BE2C (cell line): ENCODE measurements at regions not wholly inside any gene's neighbourhood (a gene's known extent, or its start where the extent isn't known, plus 50 kb on each side); places are given as distances from the start of the nearest gene placed in this dataset.

Source experiments
- DNase-seq: peaks from one replicate; pipeline ENCODE4 v3.0.0-alpha.2; 2020
- H3K27me3 ChIP-seq: fragments of 250-450 bp; sonication (Bioruptor Pico); 2 replicates; pipeline ENCODE4 v1.5.1; 2020; ENCODE audit warnings: mild to moderate bottlenecking
- H3K36me3 ChIP-seq: fragments of 250-450 bp; sonication (Bioruptor Pico); 2 replicates; pipeline ENCODE4 v1.5.1; 2020; ENCODE audit warnings: mild to moderate bottlenecking
- H3K4me1 ChIP-seq: fragments of 250-450 bp; sonication (Bioruptor Pico); 2 replicates; pipeline ENCODE4 v1.5.1; 2020
- H3K4me3 ChIP-seq: 2 replicates; pipeline ENCODE4 v1.5.1; 2011; ENCODE audit warnings: low read depth, low read length
- H3K9me3 ChIP-seq: fragments of 250-450 bp; sonication (Bioruptor Pico); 2 replicates; pipeline ENCODE4 v1.5.1; 2020
- TF ChIP-seq, protein P1 (sequence below): IDR thresholded peaks from 2 replicates; pipeline ENCODE4 v1.5.1; 2012; ENCODE audit warnings: mild to moderate bottlenecking, low read depth, low read length

DNA sequence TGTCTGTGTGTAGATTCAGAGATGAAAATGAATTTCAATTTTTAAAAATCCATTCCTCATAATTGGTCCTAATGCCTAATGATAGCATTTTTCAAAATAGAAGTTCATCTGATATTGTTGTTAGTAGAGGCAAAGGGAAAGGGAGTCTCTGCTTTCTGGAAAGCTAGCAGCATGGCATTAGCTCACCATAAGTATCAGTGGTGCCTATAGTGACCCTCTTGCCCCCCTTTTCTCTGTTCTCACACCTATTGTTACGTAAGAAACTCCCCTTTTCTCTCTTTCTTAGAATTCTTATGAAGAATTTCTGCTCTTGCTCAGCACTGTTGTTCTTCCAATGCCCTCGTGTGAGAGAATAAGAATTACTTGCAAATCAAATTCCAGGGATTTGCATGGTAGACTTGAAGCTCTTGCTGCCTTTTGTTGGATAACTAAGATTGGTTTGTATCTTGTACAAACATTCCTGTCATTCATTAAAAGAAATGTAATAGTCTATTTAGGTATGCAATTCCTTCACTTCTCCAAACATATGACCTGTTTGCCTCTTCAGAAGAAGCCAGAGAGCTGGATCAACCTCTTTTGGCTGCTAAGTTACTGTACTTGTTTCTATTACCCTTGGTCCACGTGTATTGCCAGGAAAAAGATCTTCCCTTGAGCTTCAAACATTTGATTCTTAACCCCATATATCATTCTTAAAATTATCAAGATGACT, 69.2 kb upstream of the MAGI3 start:
- DNase-seq = no peak
- TF ChIP-seq, protein P1, sequence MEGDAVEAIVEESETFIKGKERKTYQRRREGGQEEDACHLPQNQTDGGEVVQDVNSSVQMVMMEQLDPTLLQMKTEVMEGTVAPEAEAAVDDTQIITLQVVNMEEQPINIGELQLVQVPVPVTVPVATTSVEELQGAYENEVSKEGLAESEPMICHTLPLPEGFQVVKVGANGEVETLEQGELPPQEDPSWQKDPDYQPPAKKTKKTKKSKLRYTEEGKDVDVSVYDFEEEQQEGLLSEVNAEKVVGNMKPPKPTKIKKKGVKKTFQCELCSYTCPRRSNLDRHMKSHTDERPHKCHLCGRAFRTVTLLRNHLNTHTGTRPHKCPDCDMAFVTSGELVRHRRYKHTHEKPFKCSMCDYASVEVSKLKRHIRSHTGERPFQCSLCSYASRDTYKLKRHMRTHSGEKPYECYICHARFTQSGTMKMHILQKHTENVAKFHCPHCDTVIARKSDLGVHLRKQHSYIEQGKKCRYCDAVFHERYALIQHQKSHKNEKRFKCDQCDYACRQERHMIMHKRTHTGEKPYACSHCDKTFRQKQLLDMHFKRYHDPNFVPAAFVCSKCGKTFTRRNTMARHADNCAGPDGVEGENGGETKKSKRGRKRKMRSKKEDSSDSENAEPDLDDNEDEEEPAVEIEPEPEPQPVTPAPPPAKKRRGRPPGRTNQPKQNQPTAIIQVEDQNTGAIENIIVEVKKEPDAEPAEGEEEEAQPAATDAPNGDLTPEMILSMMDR = no peak
- no peaks in the 10 kb centered on the region for H3K4me1 ChIP-seq

DNA sequence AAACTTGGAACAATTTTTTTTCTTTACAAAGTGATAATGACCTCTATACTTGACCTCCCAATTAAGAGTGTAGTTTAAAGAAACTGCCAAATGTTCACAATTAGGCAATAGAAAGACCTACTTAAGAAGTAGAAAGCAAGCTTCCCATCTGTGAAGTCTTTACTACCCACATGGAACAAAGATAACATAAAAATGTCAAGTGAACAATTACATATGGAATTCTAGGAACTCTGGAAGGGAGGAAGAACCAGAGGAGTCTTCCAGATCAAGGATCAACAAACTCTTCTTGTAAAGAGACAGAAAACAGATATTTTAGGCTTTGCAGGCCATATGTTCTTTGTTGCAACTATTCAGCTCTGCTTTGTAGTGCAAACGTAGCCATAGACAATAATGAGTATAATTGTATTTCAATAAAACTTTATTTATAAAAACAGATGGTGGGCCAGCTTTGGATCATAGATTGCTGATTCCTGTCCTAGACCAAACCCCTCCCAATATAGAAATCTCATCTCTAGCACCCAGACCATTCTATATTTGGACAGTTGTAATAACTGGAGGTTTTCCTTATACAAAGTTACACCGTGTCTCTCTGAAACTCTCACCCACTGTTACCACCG, 68.4 kb upstream of the MAGI3 start:
- H3K4me3 ChIP-seq = no peak overlapping the region
- no peaks in the 10 kb centered on the region for H3K4me1 ChIP-seq
- DNase-seq = no peak
- H3K36me3 ChIP-seq = no peaks in the 10 kb centered on the region
- no peaks in the 10 kb centered on the region for H3K27me3 ChIP-seq
- H3K9me3 ChIP-seq = no peaks in the 10 kb centered on the region
- TF ChIP-seq, protein P1 = no peak

More for the DNA sequence above, 69.2 kb upstream of the MAGI3 start:
- H3K9me3 ChIP-seq = no peaks in the 10 kb centered on the region
- no peaks in the 10 kb centered on the region for H3K27me3 ChIP-seq
- no peak overlapping the region for H3K4me3 ChIP-seq
- H3K36me3 ChIP-seq = no peaks in the 10 kb centered on the region

DNA sequence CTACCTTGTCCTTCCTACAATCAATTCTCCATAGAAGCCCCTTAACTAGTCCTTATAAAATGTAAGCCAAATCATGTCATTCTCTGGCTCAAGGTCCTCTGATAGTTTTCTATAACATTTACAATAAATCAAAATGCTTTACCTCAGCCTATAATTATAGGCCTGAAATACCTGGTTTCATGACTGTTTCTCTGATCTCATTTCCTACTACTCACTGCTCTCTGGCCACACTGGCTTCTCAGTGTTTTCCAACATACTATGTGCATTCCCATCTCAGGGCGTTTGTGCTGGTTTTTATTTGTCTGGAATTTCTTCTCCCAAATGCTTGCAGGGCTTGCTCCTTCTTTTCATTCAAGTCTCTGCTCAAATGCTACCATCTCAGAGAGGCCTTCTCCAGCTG, 67.9 kb upstream of the MAGI3 start:
- Histone ChIP-seq H3K36me3 (no peaks in the 10 kb centered on the region), H3K4me3 (no peak overlapping the region), H3K9me3 (no peaks in the 10 kb centered on the region), H3K27me3 (no peaks in the 10 kb centered on the region), H3K4me1 (no peaks in the 10 kb centered on the region)
- no peak for DNase-seq
- TF ChIP-seq, protein P1 = no peak

DNA sequence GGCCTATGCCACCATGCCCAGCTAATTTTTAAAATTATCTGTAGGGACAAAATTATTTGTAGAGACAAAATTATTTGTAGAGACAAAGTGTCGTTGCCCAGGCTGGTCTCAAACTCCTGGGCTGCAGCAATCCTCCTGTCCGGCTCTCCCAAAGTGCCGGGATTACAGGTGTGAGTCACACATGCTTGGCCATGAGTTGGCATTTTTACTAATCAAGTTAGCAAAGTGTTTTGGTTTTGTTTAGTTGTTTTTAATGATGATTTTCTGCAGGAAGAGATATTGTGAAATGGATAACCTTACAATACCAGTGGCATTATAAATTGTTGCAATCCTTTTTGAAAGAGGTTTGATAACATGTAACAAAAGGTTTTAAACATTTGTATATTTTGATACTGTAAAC, 65.3 kb upstream of the MAGI3 start:
- H3K36me3 ChIP-seq = no peaks in the 10 kb centered on the region
- H3K4me3 ChIP-seq = no peak overlapping the region
- no peak for DNase-seq
- H3K4me1 ChIP-seq = no peaks in the 10 kb centered on the region
- no peaks in the 10 kb centered on the region for H3K9me3 ChIP-seq
- TF ChIP-seq, protein P1 = no peak
- no peaks in the 10 kb centered on the region for H3K27me3 ChIP-seq

DNA sequence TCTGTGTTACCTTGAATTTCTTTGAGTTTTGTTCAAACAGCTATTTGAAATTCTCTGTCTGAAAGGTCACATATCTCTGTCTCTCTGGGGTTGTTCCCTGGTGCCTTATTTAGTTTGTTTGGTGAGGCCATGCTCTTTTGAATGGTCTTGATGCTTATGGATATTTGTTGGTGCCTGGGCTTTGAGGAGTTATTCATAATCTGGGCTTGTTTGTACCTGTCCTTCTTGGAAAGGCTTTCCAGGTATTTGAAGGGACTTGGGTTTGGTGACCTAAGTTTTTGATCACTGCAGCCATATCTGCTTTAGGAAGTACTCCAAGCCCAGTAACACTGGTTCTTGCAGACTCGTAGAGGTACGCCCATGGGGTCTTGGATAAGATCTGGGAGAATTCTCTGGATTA, 63.3 kb upstream of the MAGI3 start:
- DNase-seq = no peak
- H3K4me1 ChIP-seq = no peaks in the 10 kb centered on the region
- TF ChIP-seq, protein P1 = no peak

DNA sequence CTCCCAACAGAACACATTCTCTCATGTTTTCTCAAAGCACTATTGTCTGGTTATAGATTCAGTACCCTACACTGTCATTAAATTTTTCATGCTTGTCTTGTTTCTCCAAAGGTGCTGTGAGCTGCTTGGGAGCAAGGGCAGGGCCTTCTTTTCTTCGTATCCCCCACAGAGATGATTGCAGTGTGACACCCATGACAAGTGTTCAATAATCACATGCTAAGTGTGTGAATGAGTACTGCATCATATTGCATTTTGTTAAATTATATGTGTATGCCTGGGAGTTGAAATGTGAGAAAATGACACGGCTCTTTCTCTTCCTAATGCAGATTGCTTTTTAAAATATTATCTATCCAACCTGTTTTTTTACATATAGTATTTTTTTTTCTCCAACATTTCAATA, 57.3 kb upstream of the MAGI3 start:
- TF ChIP-seq, protein P1 = no peak

More for the DNA sequence above, 63.3 kb upstream of the MAGI3 start:
- no peaks in the 10 kb centered on the region for H3K9me3 ChIP-seq
- no peaks in the 10 kb centered on the region for H3K36me3 ChIP-seq
- H3K4me3 ChIP-seq = no peak overlapping the region
- no peaks in the 10 kb centered on the region for H3K27me3 ChIP-seq

More for the DNA sequence above, 57.3 kb upstream of the MAGI3 start:
- Histone ChIP-seq H3K36me3 (no peaks in the 10 kb centered on the region), H3K4me3 (no peak overlapping the region), H3K27me3 (no peaks in the 10 kb centered on the region), H3K9me3 (no peaks in the 10 kb centered on the region), H3K4me1 (no peaks in the 10 kb centered on the region)
- DNase-seq = no peak
